ENCODE measurements at regions not wholly inside any gene's neighbourhood (a gene's known extent, or its start where the extent isn't known, plus 50 kb on each side); places are given as distances from the start of the nearest gene placed in this dataset.

DNA sequence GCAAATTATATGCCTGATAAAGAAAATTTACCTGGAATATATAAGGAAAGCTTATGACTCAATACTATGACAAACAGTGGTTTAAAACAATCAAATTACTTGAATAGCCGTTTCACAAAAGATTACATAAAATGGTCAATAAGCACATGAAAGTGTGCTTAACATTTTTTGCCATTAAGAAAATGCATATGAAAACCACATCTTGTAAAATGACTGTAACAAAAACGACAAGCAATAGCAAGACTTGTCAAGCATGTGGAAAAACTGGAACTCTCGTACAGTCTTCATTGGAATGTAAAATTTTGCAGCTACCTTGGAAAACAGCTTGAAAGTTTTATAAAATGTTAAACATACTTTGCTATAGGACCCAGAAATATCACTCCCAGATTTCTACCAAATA is 1110.3 kb downstream of the NAALADL2 start:
- peaks cover 4% of the 10 kb centered on the region for H3K36me3 Mint-ChIP-seq (ENCODE audit: low read depth)

DNA sequence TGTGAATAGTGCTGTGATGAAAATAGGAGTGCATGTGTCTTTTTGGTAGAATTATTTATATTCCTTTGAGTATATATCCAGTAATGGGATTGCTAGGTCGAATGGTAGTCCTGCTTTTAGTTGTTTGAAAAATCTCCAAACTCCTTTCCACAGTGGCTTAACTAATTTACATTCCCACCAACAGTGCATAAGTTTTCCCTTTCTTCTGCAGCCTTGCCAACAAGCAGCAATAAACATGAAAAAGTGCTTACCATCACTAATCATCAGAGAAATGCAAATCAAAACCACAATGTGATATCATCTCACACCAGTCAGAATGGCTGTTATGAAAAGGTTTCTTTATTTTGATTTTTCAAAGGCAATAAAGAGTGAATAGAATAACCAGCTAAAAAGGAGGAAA is 1105.9 kb downstream of the NAALADL2 start:
- Mint-ChIP-seq H3K4me1 (no peaks in the 10 kb centered on the region), H3K36me3 (ENCODE audit: low read depth) (peaks cover 4% of the 10 kb centered on the region), H3K27ac (ENCODE audit: unreplicated experiment) (no peak overlapping the region), H3K4me3 (no peak overlapping the region), H3K27me3 (ENCODE audit: low read depth) (no peaks in the 10 kb centered on the region), H3K9me3 (peaks cover 10% of the 10 kb centered on the region)
- TF ChIP-seq, protein P1, sequence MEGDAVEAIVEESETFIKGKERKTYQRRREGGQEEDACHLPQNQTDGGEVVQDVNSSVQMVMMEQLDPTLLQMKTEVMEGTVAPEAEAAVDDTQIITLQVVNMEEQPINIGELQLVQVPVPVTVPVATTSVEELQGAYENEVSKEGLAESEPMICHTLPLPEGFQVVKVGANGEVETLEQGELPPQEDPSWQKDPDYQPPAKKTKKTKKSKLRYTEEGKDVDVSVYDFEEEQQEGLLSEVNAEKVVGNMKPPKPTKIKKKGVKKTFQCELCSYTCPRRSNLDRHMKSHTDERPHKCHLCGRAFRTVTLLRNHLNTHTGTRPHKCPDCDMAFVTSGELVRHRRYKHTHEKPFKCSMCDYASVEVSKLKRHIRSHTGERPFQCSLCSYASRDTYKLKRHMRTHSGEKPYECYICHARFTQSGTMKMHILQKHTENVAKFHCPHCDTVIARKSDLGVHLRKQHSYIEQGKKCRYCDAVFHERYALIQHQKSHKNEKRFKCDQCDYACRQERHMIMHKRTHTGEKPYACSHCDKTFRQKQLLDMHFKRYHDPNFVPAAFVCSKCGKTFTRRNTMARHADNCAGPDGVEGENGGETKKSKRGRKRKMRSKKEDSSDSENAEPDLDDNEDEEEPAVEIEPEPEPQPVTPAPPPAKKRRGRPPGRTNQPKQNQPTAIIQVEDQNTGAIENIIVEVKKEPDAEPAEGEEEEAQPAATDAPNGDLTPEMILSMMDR (conservative IDR thresholded peaks at IDR 0.05): no peak
- DNase-seq (ENCODE audit: low read depth, low spot score): no peak

More for the DNA sequence above, 1110.3 kb downstream of the NAALADL2 start:
- TF ChIP-seq, protein P1 (conservative IDR thresholded peaks at IDR 0.05): no peak
- no peak overlapping the region for H3K4me3 Mint-ChIP-seq
- DNase-seq (ENCODE audit: low read depth, low spot score): no peak
- H3K4me1 Mint-ChIP-seq: no peaks in the 10 kb centered on the region
- H3K27ac Mint-ChIP-seq (ENCODE audit: unreplicated experiment): no peak overlapping the region
- H3K9me3 Mint-ChIP-seq: peaks cover 10% of the 10 kb centered on the region
- no peaks in the 10 kb centered on the region for H3K27me3 Mint-ChIP-seq (ENCODE audit: low read depth)

DNA sequence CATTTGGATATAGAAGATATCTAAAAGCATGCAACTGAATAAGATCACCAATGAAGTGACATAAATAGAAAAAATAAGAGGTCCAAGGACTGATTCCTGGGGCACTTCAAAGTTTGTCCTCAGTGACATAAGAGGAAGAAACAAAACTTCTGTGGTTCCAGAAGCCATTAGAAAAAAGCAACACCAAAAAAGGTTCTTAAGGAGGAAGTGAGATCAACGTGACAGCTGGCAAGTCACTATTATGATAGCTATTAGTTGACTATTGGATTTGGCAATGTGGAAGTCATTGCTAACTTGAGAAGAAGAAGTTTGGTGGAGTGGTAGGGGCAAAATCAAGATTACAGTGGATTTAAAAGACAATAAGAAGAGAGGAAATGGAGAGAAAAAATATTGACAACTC is 1098.3 kb downstream of the NAALADL2 start:
- Mint-ChIP-seq H3K9me3 (peaks cover 3% of the 10 kb centered on the region), H3K4me1 (no peaks in the 10 kb centered on the region), H3K36me3 (ENCODE audit: low read depth) (no peaks in the 10 kb centered on the region), H3K27me3 (ENCODE audit: low read depth) (no peaks in the 10 kb centered on the region), H3K27ac (ENCODE audit: unreplicated experiment) (no peak overlapping the region), H3K4me3 (no peak overlapping the region)
- TF ChIP-seq, protein P1 (conservative IDR thresholded peaks at IDR 0.05): no peak
- no peak for DNase-seq (ENCODE audit: low read depth, low spot score)

DNA sequence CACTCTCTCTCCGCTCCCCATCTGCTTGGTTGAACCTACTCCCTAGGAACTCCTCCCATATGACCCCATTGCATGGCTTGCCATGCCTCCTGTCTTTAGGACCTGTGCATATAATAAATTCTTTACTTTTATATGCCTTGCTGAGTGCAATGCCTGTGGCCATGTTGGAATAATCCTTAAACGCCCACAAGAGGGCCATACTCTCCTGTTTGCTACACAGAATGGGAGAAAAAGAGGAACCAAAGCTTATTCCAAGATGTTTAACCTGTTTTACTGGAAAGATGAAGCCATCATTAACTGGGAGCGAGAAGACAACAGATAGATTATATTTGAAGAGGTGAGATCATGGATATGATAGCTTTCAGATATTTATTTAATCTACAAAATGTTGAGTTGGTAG is 1097.8 kb downstream of the NAALADL2 start:
- DNase-seq (ENCODE audit: low read depth, low spot score): no peak
- H3K9me3 Mint-ChIP-seq: peaks cover 3% of the 10 kb centered on the region
- TF ChIP-seq, protein P1 (conservative IDR thresholded peaks at IDR 0.05): peak; percentile 48
- H3K4me1 Mint-ChIP-seq: no peaks in the 10 kb centered on the region
- H3K27me3 Mint-ChIP-seq (ENCODE audit: low read depth): no peaks in the 10 kb centered on the region
- no peak overlapping the region for H3K27ac Mint-ChIP-seq (ENCODE audit: unreplicated experiment)
- no peak overlapping the region for H3K4me3 Mint-ChIP-seq
- no peaks in the 10 kb centered on the region for H3K36me3 Mint-ChIP-seq (ENCODE audit: low read depth)

DNA sequence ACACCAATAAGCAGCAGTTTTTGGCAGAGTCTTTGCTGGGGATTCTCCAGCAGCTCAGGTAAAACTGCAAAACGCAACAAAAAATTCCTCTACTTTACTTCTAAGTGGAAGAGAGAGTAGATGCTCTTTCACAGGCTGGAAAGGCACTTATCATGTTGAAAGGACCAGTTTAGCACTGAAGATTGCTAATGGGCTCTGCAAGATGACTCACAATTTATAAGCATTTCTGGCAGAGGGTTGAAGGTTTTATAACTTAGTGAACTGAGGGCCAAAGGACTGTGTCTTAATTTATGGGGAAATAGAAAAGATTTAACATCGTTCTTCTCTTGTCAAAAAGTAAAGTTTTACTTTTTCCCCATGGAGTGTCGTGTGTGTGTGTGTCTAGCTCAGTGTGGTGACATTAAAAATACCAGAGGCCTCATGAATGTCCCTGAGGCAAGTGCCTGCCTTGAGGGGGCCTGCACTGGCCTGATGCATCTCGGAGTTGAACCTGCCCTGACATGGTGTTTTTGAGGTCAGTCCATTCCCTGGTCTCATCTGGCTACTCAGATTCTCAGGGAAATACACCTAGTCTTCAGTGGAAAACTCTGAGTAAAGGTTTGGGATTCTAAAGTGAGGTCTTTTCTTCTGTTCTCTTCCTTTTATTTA is 1092.0 kb downstream of the NAALADL2 start:
- Mint-ChIP-seq H3K9me3 (peaks cover 9% of the 10 kb centered on the region), H3K4me3 (no peak overlapping the region), H3K36me3 (ENCODE audit: low read depth) (no peaks in the 10 kb centered on the region), H3K27ac (ENCODE audit: unreplicated experiment) (no peak overlapping the region), H3K27me3 (ENCODE audit: low read depth) (no peaks in the 10 kb centered on the region), H3K4me1 (peaks cover 7% of the 10 kb centered on the region)
- DNase-seq (ENCODE audit: low read depth, low spot score): no peak
- TF ChIP-seq, protein P1 (conservative IDR thresholded peaks at IDR 0.05): no peak

All from neural crest cell (in vitro differentiated cells).